NCI-H524 (cell line): ENCODE measurements at regions not wholly inside any gene's neighbourhood (a gene's known extent, or its start where the extent isn't known, plus 50 kb on each side); places are given as distances from the start of the nearest gene placed in this dataset.

Source experiments
- DNase-seq, 2 experiments: peaks; one replicate each; lab custom pipeline; 2025; lab: John Stamatoyannopoulos, UW

DNA sequence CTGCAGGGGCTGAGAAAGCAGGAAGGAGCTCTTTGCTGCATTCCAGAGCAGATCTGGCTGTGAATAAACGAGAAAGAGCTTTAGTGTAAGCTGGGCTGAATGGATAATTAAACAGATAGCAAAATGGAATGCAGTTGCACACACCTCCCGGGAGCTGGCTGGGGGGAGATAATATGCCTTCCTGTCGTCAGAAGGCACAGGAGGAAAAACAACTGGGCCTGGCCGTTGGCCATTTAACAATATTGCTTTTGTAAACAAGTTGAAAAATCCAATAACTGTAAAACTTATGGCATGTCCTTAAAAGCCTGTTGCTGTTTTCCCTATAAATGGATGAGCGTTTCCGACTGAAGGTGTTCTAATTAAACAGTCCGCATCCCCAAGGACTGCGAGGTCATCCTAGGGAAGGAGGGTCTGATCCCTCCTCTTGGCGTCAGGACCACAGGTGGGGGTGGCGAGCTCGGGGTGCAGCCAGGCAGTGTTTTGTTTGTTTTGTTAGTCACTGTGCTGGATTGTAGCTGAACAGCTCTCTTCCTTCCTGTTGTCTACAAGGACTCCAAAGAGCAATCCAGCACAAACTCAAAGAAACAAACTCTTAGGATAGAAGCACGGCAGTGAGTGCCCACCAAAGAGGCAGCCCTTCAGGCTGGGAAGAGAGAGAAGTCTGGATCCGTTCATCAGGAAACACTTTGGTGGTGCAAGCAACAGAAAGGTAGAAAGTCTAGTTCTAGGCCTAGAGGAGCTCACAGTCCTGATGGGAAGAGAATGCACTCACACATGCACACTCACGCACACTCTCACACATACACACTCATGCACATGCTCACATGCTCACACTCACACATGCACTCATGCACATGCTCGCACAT is 133.4 kb upstream of the SMAD3 start:
- no peak for DNase-seq

DNA sequence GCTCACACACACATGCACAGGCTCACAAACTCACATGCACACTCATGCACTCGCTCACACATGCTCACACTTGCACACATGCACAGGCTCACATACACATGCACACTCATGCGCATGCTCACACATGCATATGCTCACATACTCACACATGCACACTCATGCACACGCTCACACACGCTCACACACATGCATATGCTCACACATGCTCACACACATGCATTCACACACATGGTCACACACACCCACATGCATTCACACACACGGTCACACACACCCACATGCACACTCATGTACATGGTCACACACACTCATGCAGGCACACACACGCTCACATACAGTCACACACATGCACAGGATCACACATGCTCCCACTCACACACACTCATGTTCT is 132.8 kb upstream of the SMAD3 start:
- DNase-seq = no peak

DNA sequence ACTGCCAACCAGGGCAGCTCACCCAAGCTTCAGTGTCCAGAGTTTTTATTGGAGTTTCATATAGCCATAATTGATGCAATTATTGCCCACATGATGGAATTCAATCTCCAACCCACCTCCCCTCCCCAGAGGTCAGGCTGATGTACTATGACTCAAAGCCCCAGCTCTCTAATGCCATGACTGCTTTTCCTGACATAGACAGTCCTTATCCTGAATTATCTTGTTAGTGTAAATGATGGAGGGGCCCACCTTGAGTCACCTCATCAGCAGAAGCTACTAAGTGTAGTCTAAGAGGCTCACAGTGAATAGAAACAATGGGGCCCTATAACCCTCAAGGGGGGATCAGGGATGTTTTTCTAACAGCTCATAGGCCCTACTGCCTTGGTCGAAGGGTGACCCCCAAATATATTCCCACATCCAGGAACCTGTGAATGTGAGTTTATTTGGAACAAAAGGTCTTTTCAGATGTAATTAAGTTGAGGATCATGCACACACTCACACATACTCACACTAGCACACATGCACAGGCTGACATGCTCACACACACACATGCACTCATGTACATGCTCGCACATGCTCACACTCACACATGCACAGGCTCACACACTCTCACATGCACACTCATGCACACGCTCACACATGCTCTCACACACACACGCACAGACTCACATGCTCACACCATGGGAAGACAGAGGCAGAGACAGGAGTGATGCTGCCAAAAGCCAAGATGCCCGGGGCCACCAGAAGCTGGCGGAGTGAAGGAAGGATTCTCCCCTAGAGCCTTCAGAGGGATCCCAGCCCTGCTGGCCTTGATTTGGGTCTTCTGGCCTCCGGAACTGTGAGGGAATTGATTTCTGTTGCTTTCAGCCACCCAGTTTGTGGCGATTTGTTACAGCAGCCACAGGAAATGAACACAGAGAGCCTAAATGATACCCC is 131.2 kb upstream of the SMAD3 start:
- no peak for DNase-seq

DNA sequence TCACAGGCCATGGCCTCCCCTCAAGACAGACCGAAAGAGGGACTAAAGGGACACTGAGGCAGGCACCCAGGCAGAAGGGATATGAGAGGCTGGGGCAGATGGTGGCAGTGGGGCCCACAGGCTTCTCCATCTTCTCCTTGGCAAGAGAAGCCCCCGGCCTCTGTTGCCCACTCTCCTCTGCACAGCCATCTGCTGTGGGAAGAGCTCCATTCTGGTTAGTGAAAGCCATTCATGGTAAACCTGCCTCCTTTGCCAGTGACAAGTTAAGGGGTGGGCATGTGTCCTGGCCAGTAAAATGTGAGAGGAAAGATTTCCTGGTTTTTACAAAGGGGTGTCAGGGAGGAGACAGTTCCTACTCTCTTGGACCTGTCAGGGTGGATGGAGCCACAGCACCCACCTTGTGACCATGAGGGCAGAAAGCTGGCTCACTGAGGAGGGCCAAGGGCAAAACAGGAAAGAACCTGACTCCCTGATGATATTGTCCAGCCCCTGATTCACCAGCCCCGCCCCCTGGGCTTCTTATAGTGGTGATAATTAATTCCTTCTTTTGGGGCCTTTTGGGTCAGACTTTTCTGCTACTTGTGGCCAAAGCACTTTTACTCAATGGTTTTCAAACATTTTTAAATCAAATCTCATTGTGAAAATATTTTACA is 130.4 kb upstream of the SMAD3 start:
- DNase-seq = no peak

DNA sequence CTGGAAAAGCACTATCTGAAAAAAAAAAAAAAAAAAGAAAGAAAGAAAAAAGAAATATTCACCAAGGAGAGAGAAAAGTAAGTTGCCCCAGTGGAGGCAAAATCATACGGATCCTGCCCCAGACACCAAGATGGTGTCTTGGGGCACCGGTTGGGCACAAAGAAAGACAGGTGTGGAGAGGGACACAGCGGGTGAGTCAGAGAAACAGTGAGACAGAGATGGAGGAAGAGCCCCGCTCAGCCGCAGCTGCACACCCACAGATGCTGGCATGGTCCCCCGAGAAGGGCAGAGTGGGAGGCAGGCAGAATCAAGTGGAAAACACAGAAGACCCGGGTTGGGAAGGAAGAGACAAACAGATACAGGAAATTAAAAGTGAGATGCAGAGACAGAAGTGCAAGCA is 129.7 kb upstream of the SMAD3 start:
- no peak for DNase-seq

DNA sequence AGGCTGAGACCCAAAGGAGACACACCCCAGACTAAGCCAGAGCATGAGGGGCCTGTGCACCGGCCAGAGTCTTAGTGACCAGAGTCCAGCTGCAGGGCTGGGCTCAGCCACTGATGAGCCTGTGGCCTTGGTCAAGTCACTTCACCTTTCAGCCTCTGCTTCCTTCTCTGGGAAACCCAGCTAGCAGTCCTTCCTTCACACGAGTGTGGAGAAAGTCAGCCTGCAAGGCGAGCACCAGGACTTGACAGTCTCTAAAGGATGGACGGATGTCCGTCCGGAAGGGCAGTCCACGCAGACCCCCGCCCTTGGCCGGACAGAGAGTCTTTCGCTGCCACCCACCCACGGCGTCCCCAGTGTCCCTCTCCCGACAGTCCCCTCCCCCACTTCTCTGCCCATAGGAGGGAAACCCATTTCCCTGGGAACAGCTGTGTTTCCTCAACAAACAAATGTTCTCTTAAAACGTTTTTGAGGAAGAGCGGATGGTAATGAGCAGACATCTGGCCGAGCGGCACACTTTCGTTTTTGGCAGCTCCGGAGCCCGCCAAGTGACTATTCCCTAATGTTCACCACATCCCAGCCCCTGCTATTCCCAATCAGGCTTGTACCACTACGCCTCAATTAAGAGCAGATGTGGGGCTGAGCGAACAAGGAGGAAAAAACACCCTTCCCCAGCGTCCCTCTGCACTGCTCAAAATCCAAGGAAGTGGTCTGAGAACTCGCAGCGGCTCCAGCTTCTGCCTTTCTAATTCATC is 129.1 kb upstream of the SMAD3 start:
- DNase-seq = peak; percentile 57 to 84

DNA sequence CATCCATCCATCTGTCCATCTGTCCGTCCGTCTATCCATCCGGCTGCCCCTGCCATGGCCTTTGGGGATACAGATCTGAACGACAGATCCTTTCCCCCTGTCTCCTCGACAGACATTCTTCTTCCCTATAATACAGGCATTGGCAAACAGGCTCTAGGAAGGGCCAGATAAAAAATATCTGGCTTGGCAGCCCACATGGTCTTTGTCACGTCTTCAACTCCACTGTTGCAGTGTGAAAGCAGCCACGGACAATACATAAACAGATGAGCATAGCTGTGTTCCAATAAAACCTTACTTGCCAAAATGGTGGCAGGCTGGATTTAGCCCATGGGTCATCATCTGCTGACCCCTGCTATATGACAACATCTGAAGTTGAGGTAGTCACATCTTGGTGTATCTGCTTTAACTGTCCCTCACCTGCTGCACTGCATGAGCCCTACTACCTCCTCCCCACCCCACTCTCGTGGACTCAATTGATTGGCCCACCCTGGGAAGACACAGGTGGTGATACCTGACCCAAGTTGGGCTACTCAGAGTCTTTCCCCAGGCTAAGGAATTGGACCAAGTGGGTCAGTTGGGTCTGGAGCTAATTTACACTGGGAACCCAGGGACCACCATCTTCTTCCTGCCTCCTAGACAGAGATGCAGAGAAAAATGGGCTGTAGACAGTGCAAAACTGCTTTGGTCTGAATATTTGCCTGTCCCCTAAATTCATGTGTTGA is 128.4 kb upstream of the SMAD3 start:
- DNase-seq = no peak

DNA sequence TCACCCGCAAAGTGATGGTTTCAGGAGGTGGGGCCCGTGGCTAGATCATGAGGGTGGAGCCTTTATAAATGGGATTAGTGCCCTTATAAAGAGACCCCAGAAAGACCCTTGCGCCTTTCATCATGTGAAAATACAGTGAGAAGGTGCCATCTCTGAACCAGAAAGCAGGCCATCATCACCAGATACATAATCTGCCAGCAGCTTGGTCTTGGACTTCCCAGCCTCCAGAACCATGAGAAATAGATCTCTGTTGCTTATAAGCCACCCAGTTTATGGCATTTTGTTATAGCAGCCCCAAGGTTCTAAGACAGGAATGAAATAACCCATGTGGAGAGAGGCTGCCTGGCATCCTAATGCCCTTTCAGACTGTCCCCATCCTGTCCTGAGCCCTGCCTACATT is 127.8 kb upstream of the SMAD3 start:
- no peak for DNase-seq

DNA sequence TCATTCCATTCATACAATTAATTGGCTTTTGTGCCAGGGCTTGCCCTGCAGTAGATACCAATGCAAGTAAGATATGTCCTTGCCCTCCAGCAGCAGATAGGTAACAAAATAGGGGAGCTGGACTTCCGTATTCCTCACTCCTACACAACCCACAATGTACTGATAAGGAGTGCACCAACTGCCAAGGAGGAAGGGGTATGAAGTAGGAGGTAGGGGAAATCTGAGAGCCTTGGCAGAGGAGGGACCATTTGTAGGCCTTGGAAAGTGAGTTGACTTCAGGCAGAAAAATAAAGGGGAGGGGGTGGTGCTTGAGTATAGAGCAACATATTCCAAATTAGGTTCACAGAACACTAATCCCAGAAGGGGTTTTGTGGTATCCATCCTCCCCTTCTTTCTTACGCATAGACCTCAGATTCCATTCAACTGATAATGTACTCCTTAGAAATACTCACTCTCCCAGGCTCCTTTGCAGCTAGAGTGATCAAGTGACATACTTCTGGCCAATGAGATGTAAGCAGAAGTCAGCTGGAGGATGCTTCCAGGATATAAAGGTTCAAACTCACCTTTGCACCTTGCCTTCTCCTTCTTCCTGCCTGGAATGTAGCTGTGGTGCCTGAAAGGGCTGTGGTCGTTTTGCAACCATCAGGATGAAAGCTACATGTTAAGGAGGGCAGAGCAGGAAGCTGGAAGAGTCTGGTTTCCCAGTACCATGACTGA is 127.1 kb upstream of the SMAD3 start:
- DNase-seq = no peak

DNA sequence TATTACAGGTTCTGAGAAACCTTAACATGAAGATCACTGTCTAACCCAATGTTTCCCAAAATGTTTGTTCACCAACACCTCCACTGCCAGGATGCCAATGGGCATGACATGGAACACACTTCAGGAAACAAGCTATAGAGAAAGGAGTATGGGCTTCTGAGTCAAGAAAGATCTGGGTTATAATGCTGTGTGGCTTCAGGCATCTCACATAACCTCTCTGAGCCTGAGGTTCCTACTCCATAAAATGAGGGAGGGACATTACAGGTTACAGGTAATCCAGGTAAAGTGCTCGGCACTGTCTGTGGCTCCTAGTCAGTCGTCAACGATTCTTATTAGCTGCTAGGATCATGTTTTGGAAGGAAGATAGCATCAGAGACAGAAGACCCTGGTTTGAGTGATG is 126.4 kb upstream of the SMAD3 start:
- no peak for DNase-seq

DNA sequence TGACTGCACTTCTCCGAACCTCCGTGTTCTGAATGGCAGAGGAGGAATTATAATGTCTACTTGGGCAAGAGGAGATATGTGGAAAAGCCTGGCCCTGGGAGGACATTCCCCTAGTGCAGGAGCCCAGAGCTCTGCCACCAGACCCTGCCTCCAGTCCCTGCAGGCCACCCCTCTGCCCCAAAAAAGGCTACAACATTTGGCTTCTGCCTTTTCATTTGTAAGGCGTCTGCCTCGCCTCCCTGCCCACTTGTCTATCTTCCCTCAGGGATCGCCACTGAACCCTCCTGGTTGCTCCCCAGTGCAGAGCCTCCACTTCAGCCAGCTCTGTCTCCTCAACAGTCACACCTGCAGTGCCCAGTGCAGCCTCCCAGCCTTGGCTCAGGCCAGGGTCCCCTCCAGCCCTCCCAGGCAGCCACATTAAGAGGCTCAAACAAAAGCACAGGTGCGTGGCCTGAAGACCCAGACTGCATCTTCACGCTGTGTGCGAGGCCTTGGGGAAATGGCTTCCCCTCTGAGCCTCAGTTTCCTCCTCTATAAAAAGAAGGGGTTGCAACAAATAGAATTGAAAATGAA is 125.9 kb upstream of the SMAD3 start:
- no peak for DNase-seq

DNA sequence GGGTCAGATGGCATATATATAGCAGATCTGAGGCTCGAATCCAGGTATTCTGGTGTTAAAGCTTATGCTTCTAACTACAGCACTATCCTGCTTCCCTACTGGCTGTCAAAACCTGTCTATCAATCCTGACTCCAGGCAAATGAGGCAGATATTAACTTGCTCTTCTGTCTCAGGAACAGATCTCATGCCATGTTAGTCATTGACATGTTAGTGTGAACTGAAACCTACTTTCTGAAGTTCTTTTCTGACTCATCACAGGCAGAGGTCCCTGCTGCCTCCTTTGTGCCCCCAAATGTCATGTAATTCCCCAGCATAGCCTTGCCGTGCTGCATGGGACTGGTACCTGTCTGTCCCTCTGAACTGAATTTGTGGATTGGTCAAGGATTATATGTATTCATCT is 125.0 kb upstream of the SMAD3 start:
- DNase-seq = no peak

DNA sequence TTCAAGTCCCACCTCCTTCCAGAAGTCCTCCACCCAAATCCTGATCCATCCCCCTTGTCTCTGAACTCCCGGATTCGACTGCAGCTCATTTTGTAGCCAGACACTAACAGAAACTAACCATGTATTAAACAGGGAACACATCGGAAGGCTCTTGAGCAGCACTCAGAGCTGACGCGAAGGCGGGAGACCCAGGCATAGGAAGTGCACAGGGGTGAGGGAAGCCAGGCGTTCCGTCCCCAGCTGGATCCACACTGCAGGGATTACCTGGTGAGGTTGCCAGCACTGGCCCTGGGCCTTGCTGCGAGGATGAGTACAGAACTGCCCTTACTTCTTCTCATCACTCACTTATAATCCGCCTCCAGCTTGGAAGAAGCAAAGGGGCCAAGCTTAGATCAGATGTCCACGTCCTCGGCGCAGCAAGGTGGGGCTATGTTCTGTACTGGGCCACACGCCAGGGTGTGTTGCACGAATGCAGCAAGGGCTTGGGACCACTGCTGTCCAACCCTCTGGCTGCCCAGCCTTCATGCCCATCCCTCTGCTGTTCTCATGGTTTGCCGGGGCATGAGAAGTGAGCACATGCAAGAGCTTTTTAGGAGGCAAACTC is 124.2 kb upstream of the SMAD3 start:
- DNase-seq = no peak

DNA sequence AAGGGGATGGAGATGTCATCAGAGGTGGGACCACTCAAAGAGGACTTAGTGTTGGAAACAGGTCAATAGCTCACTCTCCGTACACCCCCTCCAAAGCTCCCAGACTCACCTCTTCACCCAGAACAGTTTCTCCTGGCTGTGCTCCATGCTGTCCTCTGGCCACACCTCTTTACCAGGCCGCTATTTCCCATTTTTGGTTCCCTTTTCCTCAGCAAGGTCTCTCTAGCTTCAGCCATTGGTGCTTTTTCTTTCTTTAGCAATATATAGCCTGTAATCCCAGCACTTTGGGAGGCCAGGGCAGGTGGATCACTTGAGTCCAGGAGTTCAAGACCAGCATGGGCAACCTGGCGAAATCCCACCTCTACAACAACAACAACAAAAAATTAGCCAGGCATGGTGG is 123.6 kb upstream of the SMAD3 start:
- DNase-seq = no peak

DNA sequence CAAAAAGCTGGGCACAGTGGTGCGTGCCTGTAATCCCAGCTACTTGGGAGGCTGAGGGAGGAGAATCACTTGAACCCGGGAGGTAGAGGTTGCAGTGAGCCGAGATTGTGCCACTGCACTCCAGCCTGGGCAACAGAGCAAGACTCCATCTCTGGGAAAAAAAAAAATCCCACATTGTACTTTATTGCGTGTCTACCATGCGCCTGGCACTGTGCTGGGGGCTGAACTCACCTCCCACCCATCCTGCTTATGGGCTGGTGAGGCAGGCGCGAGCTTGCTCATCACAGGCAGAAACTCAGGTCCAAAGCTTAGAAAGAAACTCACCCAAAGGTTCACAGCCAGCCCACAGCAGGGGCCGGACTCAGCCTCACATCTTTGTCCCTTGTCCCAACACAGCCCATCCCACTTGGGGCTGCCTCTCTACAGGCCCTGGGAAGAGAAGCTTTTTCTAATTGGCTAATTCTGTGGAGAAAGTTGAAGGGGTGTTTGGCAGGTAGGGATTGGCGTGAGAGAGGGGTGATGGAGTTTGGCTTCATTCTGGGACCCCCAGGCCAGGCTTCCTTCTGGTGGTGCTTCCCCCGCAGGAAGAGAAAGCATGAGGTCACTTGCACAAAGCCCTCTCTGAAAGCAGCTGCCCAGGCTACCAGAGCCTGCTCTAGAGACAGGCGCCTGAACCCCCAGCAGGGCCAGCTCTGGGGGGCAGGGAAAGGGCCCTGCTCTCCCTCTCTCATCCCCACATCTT is 122.6 kb upstream of the SMAD3 start:
- no peak for DNase-seq

DNA sequence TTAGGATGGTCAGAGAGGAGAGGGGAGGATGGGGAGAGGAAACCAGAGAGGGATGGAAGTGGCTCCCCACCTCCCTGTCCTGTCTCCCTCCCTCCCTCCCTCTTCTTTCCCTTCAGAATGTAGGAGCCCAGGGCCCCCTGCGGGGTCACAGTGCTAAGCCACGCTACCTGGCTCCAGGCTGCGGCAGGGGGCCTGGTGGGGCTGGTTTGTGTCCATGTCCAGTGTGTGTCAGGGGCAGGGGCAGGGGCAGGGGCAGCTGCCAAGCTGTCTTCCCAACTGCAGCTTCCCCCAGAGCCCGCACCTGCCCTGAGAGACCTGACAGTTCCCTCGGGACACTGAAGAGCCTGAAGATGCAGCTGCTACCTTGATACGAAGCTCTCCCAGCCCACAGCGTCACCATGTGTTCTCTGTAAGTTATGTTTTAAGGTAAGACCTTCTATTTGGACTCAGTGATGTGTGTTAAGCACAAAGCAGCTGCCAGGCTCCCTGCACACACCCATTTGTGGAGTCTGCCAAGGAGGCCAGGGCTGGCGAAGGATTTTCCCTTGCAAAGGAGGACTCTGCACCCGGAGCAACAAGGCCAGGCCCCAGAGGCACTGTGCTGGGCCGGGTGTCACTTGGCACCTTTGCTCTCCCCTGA is 121.8 kb upstream of the SMAD3 start:
- DNase-seq = peak; percentile 95 to 96

DNA sequence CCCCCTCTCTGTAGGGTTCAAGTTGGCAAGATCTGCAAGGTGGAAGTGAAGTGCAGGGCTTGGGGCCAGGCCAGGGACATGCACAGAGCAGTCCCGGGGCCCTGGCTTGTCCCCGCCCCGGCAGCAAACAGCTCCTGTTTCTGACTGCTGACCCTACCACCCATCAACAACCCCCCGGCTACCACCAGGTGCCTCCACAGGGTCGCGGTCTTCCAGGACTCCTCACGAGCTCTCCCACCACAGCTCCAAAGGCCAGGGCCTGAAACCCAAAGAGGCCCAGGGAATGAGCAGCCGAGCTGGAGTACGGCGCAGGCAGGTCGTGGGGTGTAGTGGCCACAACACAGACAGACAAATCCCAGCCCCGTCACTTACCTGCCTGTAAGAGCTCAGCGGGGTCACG is 121.3 kb upstream of the SMAD3 start:
- DNase-seq = no peak

DNA sequence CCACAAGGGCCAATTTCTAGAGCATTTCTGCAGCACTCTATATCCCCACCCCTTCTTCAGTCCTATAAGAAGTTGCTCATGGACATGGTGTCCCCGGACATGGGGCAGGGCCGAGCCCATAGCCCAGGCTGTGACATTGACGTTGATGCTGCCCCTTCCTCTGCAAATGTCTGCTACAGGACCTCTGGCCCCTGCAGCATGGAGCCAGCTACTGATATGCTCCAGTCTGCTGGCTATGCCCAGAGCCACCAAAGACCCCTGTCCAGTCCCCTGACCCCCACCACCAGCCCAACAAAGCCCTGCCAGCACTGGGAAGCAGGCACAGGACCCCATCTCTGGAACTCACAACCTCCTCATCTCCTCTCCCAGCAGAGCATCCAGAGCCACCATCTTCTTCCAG is 120.1 kb upstream of the SMAD3 start:
- no peak for DNase-seq

DNA sequence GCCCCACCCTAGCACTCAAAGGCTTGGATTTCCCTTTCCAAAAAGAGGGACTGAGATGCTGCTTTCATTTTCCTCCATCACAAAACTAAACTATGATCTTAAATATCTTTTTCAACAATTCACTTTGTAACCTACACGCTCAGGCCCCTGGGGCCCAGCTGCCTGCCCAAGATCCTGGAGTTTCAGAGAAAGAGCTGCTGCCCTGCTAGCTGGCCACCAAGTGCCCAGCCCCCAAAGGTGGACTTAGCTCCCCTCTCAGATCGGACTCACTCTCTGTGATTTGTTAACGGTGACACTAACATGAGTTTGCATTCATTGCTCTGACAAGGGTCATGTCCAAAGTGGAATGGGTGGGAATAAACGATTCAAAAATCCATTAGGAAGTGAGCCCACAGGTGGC is 119.6 kb upstream of the SMAD3 start:
- DNase-seq = no peak
